ENCODE measurements at regions not wholly inside any gene's neighbourhood (a gene's known extent, or its start where the extent isn't known, plus 50 kb on each side); places are given as distances from the start of the nearest gene placed in this dataset.

DNA sequence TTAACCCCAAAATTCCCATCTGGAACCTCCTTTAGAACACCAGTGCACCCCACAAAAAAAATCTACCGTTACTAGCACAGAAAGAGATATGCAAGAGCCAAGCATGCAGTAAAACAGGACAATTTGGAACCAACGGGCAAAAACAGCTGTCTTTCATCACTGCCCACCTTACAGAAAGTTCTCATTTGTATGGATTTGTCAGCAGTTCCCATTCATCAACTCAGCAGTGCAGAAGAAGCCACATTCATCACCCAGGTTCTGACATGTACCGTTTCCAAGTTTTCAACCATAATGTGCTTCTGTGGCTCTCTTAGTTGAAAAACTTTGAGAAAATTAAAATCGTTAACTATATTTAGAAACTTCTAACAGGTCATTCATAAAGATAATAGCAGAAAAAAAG, 387.0 kb downstream of the RPS29 start:
- no TSS peak for BruUV-seq (replicated peaks)
- H3K9me2 ChIP-seq (replicated peaks; ENCODE audit: low read length) = no peaks in the 10 kb centered on the region
- no peak overlapping the region for H3K9ac ChIP-seq (ENCODE audit: low read length)
- no peaks in the 10 kb centered on the region for H3K79me2 ChIP-seq (ENCODE audit: low read length)
- H3K4me1 ChIP-seq (ENCODE audit: insufficient read depth, low read length) = no peaks in the 10 kb centered on the region
- H3K9me3 ChIP-seq (ENCODE audit: low read length) = no peaks in the 10 kb centered on the region
- no peaks in the 10 kb centered on the region for H3K36me3 ChIP-seq (ENCODE audit: low read depth, low read length)
- no peak overlapping the region for H3K4me3 ChIP-seq (ENCODE audit: low read length)
- H3K27me3 ChIP-seq (ENCODE audit: low read length) = no peaks in the 10 kb centered on the region
- H3K4me2 ChIP-seq (ENCODE audit: low read length) = no peak overlapping the region
- no peak for TF ChIP-seq EZH2phosphoT487 (IDR thresholded peaks at IDR 0.05; ENCODE audit: borderline replicate concordance, low read length)
- TF ChIP-seq, protein P1, sequence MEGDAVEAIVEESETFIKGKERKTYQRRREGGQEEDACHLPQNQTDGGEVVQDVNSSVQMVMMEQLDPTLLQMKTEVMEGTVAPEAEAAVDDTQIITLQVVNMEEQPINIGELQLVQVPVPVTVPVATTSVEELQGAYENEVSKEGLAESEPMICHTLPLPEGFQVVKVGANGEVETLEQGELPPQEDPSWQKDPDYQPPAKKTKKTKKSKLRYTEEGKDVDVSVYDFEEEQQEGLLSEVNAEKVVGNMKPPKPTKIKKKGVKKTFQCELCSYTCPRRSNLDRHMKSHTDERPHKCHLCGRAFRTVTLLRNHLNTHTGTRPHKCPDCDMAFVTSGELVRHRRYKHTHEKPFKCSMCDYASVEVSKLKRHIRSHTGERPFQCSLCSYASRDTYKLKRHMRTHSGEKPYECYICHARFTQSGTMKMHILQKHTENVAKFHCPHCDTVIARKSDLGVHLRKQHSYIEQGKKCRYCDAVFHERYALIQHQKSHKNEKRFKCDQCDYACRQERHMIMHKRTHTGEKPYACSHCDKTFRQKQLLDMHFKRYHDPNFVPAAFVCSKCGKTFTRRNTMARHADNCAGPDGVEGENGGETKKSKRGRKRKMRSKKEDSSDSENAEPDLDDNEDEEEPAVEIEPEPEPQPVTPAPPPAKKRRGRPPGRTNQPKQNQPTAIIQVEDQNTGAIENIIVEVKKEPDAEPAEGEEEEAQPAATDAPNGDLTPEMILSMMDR (conservative IDR thresholded peaks at IDR 0.05; ENCODE audit: low read depth, low read length) = no peak
- TF ChIP-seq EZH2 (IDR thresholded peaks at IDR 0.05; ENCODE audit: low read length, unreplicated experiment) = no peak
- ATAC-seq = no peak
- no peak overlapping the region for H2AFZ ChIP-seq (ENCODE audit: low read length)
- DNase-seq = no peak
- H4K20me1 ChIP-seq (ENCODE audit: low read length) = no peaks in the 10 kb centered on the region
- H3K27ac ChIP-seq (ENCODE audit: low read length) = no peak overlapping the region
- CTCF ChIA-PET = no interaction called here
- POLR2A ChIA-PET (ENCODE audit: unreplicated experiment) = no interaction called here
- H3F3A ChIP-seq (ENCODE audit: low read length, unreplicated experiment) = no peaks in the 10 kb centered on the region
- intact Hi-C loops (cut with micrococcal nuclease) = no loop called here

DNA sequence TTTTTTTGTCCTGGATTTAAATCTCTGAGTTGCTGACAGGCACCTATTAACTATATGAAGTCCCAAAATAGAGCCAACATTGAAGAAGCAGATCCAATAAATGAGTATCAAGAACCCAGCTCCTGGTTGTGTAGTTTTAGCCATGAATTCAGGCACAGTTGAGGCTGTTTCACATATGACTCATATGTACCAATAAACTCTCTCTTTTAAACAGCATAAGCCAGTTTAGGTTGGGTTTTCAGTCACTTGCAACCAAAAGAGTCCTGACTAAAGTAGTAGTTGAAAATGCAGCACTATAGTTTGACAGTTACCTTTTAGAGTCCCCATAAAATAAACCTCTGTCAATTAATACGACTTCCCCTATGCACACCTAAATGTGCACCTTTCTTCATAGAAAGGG, 389.9 kb downstream of the RPS29 start:
- Histone ChIP-seq H3K4me2 (ENCODE audit: low read length) (no peak overlapping the region), H3K79me2 (ENCODE audit: low read length) (no peaks in the 10 kb centered on the region), H3K27ac (ENCODE audit: low read length) (no peak overlapping the region), H3K9ac (ENCODE audit: low read length) (no peak overlapping the region), H3K9me3 (ENCODE audit: low read length) (no peaks in the 10 kb centered on the region), H3K9me2 (replicated peaks; ENCODE audit: low read length) (no peaks in the 10 kb centered on the region), H3K36me3 (ENCODE audit: low read depth, low read length) (no peaks in the 10 kb centered on the region), H3K4me1 (ENCODE audit: insufficient read depth, low read length) (no peaks in the 10 kb centered on the region), H4K20me1 (ENCODE audit: low read length) (no peaks in the 10 kb centered on the region), H2AFZ (ENCODE audit: low read length) (no peak overlapping the region), H3F3A (ENCODE audit: low read length, unreplicated experiment) (no peaks in the 10 kb centered on the region), H3K4me3 (ENCODE audit: low read length) (no peak overlapping the region), H3K27me3 (ENCODE audit: low read length) (no peaks in the 10 kb centered on the region)
- DNase-seq (no peak), ATAC-seq (no peak)
- POLR2A ChIA-PET (ENCODE audit: unreplicated experiment) = no interaction called here
- CTCF ChIA-PET = no interaction called here
- intact Hi-C loops (cut with micrococcal nuclease) = no loop called here
- TF ChIP-seq EZH2phosphoT487 (IDR thresholded peaks at IDR 0.05; ENCODE audit: borderline replicate concordance, low read length) (no peak), EZH2 (IDR thresholded peaks at IDR 0.05; ENCODE audit: low read length, unreplicated experiment) (no peak)
- TF ChIP-seq, protein P1 (conservative IDR thresholded peaks at IDR 0.05; ENCODE audit: low read depth, low read length) = no peak
- no TSS peak for BruUV-seq (replicated peaks)

DNA sequence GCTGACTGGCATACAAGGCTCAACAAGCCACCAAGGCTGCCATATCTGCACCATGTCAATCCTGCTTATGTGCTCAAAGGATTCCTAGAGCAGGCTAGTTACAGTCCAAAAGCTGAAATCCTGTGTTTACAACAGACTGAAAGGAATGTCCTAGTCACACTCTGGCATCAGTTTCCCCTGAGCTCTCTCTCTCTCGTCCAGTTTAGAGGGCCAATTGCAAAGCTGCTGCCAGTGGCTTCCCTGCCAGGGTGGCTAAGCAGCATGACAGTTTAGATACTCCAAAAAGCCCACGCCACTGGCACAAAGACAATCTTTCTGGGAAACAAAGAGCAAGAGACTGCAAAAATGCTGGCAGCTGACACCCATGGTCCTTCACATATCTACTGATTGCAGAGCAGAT, 392.1 kb downstream of the RPS29 start:
- no peaks in the 10 kb centered on the region for H3K9me2 ChIP-seq (replicated peaks; ENCODE audit: low read length)
- no peak overlapping the region for H3K9ac ChIP-seq (ENCODE audit: low read length)
- CTCF ChIA-PET = no interaction called here
- no peaks in the 10 kb centered on the region for H4K20me1 ChIP-seq (ENCODE audit: low read length)
- no peak for TF ChIP-seq EZH2phosphoT487 (IDR thresholded peaks at IDR 0.05; ENCODE audit: borderline replicate concordance, low read length)
- TF ChIP-seq, protein P1 (conservative IDR thresholded peaks at IDR 0.05; ENCODE audit: low read depth, low read length) = no peak
- no peak for TF ChIP-seq EZH2 (IDR thresholded peaks at IDR 0.05; ENCODE audit: low read length, unreplicated experiment)
- H3K4me2 ChIP-seq (ENCODE audit: low read length) = no peak overlapping the region
- no peaks in the 10 kb centered on the region for H3K4me1 ChIP-seq (ENCODE audit: insufficient read depth, low read length)
- H3K9me3 ChIP-seq (ENCODE audit: low read length) = no peaks in the 10 kb centered on the region
- no peaks in the 10 kb centered on the region for H3K36me3 ChIP-seq (ENCODE audit: low read depth, low read length)
- no peak for DNase-seq
- no peak for ATAC-seq
- H2AFZ ChIP-seq (ENCODE audit: low read length) = no peak overlapping the region
- H3K27ac ChIP-seq (ENCODE audit: low read length) = no peak overlapping the region
- no TSS peak for BruUV-seq (replicated peaks)
- no peak overlapping the region for H3K4me3 ChIP-seq (ENCODE audit: low read length)
- POLR2A ChIA-PET (ENCODE audit: unreplicated experiment) = no interaction called here
- H3K27me3 ChIP-seq (ENCODE audit: low read length) = no peaks in the 10 kb centered on the region
- intact Hi-C loops (cut with micrococcal nuclease) = no loop called here
- H3F3A ChIP-seq (ENCODE audit: low read length, unreplicated experiment) = no peaks in the 10 kb centered on the region
- no peaks in the 10 kb centered on the region for H3K79me2 ChIP-seq (ENCODE audit: low read length)
